Parathyroid adenoma (tissue), 2 donors: ENCODE measurements at regions not wholly inside any gene's neighbourhood (a gene's known extent, or its start where the extent isn't known, plus 50 kb on each side); places are given as distances from the start of the nearest gene placed in this dataset.

ENCODE experiments used
- H2AFZ ChIP-seq: fragments of 300-600 bp; sonication (generic); one replicate; pipeline ENCODE4 v1.7.0; 2017; ENCODE audit warnings: antibody characterized with exemption, mild to moderate bottlenecking
- H3K27ac ChIP-seq: fragments of 300-600 bp; sonication (generic); one replicate; pipeline ENCODE4 v1.7.0; 2017
- H3K27me3 ChIP-seq: fragments of 300-600 bp; sonication (generic); one replicate; pipeline ENCODE4 v1.7.0; 2017; ENCODE audit warnings: low read length; ENCODE audit not compliant: control insufficient read depth, insufficient read depth
- H3K36me3 ChIP-seq: fragments of 300-600 bp; sonication (generic); one replicate; pipeline ENCODE4 v1.7.0; 2017; ENCODE audit warnings: low read length; ENCODE audit not compliant: control insufficient read depth, insufficient read depth
- H3K4me1 ChIP-seq: fragments of 300-600 bp; sonication (generic); one replicate; pipeline ENCODE4 v1.7.0; 2017; ENCODE audit warnings: control low read depth
- H3K4me2 ChIP-seq: fragments of 300-600 bp; sonication (generic); one replicate; pipeline ENCODE4 v1.7.0; 2017; ENCODE audit warnings: low read length
- H3K4me3 ChIP-seq: fragments of 300-600 bp; sonication (generic); one replicate; pipeline ENCODE4 v1.7.0; 2017; ENCODE audit warnings: low read depth, low read length
- H3K79me2 ChIP-seq: fragments of 300-600 bp; sonication (generic); one replicate; pipeline ENCODE4 v1.7.0; 2017; ENCODE audit warnings: control low read depth
- H3K9ac ChIP-seq: fragments of 300-600 bp; sonication (generic); one replicate; pipeline ENCODE4 v1.7.0; 2017; ENCODE audit warnings: mild to moderate bottlenecking
- H3K9me3 ChIP-seq: fragments of 300-600 bp; sonication (generic); one replicate; pipeline ENCODE4 v1.7.0; 2017; ENCODE audit warnings: low read length; ENCODE audit not compliant: control insufficient read depth
- CTCF ChIP-seq: fragments of 300-600 bp; sonication (generic); IDR thresholded peaks from one replicate; pipeline ENCODE4 v1.7.0; 2017; ENCODE audit warnings: antibody characterized with exemption, mild to moderate bottlenecking
- donor health status: primary hyperparathyroidism.

DNA sequence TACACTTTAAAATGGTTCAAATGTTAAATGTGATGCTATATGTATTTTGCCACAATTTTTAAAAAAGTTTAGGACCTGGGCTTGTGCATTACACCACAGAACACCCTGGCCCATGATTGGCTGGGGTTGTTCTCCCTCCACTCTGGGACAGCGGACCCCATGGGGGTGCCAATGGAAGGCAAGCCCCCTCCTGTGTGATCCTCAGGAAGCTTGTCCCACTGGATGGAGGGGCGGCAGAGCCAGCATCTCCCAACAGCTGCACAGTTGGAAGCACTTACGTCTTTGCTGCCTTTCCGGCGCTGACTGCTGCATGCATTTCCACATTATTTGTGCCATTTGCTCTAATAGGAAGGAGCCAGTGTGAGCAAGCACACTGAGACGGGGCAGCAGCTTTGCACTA is 196.5 kb downstream of the SHANK2 start:
- H3K4me1 ChIP-seq: no peaks in the 10 kb centered on the region
- H3K27me3 ChIP-seq: no peaks in the 10 kb centered on the region
- H3K36me3 ChIP-seq: no peaks in the 10 kb centered on the region
- H3K27ac ChIP-seq: no peak overlapping the region
- no peak overlapping the region for H3K9ac ChIP-seq
- H3K79me2 ChIP-seq: no peaks in the 10 kb centered on the region
- H3K9me3 ChIP-seq: no peaks in the 10 kb centered on the region
- no peak overlapping the region for H3K4me2 ChIP-seq
- no peak overlapping the region for H3K4me3 ChIP-seq
- no peak overlapping the region for H2AFZ ChIP-seq
- no peak for TF ChIP-seq CTCF
